NCI-H82 treated with DMSO at 0.1 percent for 48 hours (cell line): ENCODE measurements at regions not wholly inside any gene's neighbourhood (a gene's known extent, or its start where the extent isn't known, plus 50 kb on each side); places are given as distances from the start of the nearest gene placed in this dataset.

ENCODE experiments used
- DNase-seq: peaks from one replicate; lab custom pipeline; 2025; ENCODE audit not compliant: unreplicated experiment; lab: John Stamatoyannopoulos, UW

DNA sequence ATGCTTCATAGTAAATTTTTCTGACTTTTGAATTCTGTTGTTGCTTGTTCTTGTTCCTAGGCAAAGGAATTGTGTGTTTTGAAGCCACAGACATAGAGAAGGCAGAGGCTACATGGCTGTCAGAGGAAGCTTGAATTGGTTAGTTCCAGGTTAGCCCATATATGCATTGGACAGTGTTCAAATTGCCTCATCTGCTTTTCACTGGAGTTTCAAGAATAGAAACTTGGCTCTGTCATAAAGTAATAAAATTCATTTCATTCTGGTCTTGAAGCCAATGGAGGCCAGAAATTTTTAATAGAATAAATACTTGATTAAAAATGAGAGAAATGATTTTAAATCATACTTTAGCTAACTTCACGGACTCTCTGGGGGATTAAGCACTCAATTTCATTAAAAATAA is 178.0 kb downstream of the YIPF5 start:
- no peak for DNase-seq

DNA sequence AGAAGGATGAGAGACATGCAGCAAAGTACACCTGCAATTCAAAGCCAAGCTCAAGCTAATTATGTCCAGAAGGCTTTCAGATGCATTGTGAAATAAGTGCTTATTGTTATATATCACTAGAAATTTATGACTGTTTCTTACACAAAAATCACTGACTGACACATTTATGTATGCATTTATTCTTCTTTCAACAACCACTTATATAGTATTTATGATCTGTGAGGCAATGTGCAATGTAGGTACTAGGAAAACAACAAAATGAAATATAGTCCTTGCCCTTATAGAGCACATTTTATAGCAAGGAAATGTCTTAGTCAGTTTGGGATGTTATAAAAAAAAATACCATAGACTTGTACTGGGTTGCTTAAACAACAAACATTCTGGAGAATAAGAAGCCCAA is 167.6 kb downstream of the YIPF5 start:
- DNase-seq, result no peak

DNA sequence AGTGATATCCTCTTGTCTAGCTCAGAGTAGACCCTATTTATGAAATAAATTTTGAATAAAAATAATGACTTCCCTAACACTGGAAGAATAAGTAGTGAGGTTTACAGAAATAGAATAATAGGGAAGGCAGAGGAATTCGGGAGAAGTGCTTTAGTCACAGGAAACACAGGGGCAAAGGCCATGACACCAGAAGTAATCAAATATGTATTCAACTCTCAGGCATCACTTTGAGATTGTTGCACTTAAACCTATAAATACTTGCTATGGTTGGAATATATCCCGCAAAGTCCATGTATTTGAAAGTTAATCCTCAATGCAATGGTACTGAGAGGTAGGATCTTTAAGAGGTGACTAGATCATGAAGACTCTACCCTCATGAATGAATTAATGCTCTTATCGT is 166.8 kb downstream of the YIPF5 start:
- no peak for DNase-seq

DNA sequence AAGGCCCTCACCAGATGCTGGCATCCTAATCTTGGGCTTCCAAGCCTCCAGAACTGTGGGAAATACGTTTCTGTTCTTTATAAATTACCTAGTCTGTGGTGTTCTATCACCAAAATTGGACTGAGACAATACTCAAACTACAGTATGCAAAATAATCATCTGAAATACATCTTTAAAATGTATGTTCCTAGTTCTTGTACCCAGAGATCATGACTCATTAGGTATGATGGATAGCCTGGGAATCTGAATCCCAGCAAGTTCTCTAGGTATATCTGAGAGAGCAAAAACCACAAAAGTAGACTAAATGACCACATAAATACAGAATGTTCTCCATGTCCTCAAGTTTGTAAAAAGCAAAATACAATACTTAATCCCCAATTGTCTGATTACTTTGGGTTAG is 166.3 kb downstream of the YIPF5 start:
- DNase-seq, result no peak

DNA sequence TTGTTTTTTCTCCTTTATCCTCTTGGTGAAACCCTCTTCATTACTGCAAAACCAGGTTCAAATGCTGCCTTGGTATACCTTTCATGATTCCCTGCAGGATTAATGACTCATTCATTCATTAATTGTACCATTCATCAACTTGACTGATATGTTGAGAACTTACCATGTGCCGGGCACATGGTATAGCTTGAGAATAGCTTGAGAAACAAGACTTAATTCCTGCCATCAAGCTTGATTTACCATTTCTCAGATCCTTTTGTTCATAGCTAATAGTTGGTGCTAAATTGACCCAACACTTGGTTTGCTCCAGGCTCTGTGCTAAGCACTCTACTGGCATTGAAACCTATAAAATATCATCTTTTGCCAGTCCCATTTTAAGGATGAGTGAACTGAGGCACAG is 165.7 kb downstream of the YIPF5 start:
- DNase-seq, result no peak

DNA sequence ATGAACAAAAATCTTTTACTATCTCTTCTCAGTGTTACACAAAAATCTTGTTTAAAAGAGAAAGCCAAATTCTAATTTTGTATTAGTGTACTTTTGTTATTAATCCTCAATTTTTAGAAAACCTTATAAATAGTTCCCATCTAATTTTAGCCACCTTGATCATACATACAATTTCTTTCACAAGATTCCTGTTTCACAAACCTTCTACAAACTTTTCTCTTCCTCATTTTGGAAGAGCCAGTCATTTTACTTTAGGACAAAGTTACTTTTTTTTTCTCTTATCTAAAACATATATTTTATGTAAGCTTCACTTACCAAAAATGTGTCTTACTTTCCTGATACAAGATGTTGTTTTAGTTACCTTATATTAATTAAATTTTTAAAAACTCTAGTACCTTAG is 161.3 kb downstream of the YIPF5 start:
- DNase-seq, result no peak

DNA sequence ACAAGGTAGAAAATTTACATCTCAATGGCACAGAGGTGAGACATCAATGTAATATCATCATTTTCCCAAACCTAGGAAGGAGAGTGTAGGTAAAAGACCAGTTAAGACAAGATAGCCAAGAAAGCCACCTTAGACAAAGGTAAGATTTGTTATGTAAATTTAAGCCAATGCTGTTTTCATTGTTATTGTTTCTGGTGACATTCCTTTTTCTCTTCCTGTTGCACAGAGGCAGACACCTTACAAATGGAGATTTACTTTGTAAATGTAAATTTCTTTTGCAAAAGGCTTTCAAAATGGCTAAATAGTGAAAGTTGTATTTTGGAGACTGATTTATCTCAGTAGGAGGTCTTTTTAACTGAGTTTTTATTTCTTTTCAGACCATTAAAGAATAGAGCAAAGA is 159.1 kb downstream of the YIPF5 start:
- no peak for DNase-seq

DNA sequence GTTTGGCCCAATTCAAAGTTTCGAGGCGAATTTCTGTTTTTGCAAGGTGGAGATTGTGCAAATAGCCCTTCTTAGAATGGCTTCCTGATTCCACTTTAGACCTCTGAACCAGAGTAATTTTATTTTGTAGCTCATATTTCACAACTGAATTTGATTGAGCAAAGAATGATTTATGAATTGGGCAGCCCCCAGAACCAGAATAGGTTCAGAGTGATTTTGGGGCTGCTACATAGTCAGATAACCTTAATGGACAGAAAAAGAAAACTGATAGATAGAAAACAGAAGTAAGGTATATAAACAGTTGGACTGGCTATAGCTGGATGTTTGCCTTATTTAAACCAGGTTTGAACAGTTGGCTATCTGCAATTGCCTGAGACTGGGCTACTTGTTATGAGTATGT is 156.6 kb downstream of the YIPF5 start:
- no peak for DNase-seq

DNA sequence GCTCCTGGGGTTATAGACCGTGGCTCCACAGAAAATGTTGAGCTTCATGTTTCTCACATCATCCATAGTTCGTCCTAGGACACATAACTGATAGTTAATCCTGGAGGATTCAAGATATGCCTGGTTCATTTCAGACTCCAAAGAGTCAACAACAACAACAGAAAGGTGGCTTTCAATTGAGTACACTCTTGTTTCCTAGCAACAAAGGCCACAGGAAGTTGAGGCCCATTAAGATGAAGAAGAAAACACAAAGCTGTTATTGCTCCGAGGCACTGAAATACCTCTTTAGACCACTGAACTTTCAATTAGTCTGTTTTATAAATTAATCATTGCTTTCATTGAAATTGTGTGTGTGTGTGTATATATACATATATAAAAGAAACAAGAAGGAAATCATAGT is 154.5 kb downstream of the YIPF5 start:
- DNase-seq, result no peak

DNA sequence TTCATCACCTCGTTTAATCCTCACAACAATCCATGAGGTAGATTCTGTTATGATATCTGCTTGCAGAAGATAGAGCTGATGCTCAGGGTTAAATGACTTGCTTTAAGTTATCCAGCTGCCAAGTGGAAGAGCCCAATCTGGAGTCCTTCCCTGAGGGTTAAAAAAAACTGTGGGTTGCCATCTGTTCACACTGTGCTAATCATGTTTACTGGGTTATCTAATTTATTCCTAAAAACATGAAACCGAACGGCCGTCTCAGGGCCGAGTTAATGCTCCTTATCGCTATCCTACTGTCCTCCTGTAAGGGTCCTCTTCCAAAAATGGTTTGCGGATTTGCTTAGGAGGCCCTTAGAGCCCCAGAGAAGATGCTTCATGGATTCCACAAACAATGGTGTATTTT is 153.3 kb downstream of the YIPF5 start:
- peak; percentile 98 for DNase-seq

DNA sequence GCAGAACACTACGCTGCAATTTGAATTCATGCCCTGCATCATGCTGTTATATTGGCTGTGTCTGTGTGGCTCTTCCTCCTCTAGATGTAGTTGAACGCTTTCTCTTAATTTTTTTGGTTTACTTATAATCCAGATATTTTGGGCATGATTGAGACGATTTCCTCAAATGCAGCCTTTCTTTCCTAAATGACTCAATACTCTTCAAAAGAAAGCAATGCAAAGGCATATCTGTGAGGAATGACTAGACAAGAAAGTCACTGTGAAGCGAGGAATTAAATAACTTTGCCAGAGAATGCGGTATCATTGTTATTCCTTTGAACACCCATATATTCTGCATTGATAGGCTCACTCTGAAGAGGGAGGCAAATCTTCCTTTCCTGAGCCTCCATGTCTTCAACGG is 152.8 kb downstream of the YIPF5 start:
- DNase-seq, result no peak

DNA sequence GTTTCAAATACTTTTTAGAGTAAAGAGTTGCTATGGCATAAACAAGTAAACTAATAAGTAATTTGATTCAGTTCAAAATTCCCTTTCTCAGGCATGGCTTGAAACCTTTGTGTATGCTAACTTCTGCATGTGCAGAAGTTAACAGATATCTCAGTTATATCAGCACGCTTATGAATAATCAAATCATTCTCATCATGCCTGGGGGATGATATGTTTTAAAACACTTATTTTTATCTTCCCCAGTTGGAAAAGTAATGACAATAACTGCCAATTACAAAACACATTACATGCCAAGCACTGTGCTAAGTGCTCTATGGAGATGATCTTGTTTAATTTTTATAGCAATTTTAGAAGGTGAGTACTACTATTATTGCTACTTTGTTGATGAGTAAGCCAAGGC is 146.4 kb downstream of the YIPF5 start:
- DNase-seq, result no peak

DNA sequence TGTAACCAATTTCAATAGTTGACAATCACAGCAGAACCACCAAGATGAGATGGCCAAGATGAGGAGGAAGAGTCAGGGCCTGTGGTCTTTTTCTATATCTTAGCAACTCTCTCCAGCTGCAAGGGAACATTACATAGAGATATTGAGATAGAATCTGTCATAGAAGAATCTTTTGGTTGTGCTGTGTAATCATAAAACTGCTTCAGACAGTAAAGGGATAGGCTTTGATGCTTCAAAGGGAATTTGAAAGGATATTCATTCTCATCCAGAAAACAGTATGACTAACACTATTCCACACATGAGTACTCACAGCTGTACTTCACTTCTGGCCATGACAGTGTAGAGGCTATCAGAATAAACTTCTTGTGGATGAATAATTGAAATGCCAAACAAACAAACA is 145.9 kb downstream of the YIPF5 start:
- DNase-seq, result no peak

DNA sequence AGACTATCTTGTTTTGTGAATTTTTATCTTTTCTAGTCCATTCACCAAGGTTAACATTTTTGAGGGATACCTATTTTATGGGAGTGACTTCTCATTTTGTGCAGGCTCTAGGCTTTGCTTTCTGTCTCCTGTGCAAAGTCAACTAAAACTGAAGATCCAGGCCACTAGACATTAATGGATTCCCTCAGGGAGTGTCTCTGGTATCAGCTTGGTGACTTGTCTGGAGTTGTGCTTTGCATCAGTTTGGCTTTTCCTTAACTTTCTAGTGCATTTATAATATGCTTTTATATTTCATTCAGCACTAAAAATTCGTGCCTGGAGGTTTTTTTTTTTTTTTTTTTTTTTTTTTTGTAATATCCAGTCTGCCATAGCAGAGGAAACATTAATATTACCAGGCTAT is 144.2 kb downstream of the YIPF5 start:
- DNase-seq, result no peak

DNA sequence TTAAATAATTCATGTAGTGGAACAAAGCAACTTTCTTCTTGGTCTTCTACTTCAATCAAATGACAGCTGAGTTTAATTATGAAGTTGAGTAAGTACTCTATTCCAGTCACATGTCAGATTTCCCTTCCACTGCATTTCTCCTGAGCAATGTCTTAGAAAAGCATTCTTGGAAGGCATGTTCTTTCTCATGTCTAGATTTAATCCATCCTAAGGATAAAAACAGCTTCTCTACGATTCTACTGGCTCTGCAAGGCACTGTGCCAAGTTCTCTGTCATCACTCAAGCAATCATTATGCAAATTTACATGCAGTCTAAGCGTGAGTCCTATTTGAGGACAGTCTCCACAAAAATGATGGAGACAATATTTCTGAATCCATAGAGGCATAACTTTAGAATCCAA is 142.4 kb downstream of the YIPF5 start:
- DNase-seq, result no peak

DNA sequence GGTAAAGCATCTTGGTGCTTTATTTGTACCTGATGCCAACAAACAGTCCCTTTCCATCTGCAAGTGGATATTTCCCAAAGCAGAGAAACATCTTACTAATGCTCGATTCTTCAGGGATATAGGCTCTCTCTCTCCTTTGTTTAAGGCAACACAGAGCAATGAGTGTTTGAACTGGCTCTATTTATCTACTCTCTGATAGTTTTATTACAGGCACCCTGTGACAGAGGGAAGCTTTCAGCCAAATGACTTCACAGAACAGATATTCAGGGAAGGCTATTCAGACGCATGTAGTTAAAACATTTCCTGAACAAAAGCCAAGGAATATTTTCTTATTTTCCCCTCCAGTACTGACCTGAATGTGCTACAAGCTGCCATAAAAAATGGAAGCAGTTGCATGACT is 141.8 kb downstream of the YIPF5 start:
- no peak for DNase-seq

DNA sequence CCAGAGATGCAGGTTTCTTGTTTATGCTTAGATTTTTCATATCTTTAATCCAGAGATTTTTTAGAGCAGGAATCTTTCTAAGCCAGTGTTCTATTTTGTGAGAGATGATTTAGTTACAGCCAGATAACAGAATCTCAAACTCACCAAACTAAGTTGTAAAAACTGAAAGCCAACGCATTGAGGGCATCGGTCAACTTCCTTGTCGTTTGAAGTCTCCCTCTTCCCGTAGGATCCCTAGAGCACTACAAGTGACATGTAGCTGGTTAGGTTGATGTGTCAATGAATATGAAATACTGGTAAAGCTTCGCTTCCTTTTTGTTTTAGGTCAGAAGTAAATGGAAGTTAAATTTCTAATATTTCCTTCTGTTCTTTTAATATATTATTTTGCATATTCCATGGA is 139.6 kb downstream of the YIPF5 start:
- no peak for DNase-seq

DNA sequence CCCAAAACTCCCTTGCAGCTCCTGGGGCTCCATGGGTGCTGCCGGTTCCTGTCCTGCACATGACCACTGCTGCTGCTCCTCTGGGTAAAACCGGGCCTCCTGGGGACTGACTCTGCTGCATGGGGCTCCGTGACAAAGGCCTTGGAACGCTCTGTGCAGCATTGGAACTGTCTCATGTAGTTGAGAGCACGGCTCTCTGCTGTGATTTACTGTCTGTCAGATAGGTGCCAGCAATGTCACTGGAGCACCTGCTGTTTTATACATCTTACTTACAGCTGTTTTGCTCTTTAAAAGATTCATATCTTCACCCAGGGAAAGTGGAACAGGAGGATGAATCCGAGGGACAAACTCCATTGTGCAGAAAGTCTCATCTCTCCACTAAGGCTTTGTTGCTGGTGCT is 138.1 kb downstream of the YIPF5 start:
- no peak for DNase-seq

DNA sequence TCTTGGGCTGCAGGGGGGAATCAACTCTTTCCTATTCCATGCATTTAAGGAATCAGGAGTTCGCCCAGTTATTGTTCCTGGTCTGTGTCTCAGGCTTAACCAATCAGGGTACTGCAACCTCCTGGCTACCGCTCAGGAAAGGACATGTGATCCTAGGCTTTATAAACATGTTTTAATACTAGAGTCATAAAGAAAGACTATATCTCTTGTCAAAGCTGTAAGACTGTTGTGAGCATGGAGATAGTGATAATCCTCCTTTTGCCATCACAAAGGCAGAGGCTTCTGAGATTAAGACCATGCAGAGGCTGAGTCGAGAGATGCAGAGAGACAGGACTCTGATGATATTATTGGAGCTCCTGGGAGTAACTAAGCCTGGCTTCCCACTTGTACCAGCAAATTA is 137.0 kb downstream of the YIPF5 start:
- no peak for DNase-seq

DNA sequence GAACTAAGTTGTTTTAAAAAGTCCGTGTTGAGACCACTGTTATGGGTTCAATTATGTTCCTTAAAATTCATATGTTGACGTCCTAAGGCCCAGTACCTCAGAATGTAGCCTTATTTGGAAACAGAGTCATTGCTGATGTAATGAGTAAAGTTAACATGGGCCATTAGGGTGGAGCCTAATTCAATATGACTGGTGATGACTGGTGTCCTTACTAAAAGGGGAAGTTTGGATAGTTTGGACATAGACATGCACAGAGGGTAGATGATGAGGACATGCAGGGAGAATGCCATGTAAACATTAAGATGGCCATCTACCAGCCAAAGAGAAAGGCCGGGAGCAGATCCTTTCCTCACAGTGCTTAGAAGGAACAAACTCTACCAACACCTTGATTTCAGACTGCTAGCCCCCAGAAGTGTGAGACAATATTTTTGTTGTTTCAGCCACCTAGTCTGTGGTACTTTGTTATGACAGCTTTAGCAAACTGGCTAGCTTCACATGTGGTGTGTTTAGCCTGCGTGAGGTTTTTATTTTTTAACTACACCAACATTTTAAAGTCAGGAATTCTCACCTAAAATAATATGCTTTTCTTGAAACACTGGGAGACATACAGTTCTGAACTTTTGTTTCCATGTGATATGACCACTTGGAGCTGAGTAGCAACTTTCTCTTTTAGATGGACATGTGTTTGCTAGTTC is 135.3 kb downstream of the YIPF5 start:
- DNase-seq, result no peak

DNA sequence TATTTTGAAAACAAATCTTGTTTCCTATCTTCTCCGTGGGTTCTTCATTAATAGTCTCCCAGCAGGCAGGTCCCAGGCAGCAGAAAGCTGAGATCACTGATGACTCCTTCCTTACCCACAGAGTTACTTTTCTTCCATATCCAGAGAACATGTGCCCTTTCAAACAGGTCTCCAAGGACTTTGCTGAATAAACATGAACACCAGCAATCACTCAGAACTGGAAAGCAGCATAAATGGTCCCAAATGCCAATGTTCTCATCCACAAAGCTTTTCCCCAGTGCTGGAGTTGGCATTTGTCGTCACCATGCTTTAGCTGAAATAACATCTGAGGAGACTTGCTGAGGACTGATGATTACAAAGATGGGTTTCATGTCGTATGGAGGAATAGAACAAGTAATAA is 134.0 kb downstream of the YIPF5 start:
- DNase-seq, result no peak

DNA sequence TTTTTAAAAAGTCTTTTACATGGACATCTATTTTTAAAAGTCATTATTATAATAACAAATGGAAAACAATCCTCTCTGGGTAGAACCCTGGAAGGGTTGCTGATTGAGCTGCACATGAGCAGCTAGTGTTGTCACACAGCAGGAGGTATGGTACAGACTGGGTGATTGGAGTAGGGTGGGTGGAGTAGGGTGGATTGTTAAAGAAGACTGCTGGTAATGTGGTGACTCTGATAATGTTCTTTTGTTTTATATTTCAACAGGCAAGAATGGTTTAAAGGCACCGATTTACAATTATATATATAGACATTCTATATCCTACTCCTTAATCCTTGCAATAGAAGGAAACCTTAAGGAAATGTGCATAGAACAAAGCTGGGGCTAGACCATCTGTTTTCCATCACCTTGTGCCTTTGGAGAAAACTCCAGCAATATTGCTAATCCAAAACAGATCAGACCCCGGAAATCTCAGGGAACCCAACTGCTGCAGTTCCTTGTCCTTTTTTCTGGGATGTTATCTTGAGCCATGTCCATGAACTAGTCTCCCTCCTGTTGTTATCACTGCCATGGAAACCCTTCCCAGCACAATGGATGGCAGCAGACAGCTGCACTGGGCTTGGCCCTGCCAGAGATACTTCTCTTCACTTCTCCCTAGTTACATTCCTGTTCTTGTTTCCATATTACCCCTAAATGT is 129.7 kb downstream of the YIPF5 start:
- no peak for DNase-seq

DNA sequence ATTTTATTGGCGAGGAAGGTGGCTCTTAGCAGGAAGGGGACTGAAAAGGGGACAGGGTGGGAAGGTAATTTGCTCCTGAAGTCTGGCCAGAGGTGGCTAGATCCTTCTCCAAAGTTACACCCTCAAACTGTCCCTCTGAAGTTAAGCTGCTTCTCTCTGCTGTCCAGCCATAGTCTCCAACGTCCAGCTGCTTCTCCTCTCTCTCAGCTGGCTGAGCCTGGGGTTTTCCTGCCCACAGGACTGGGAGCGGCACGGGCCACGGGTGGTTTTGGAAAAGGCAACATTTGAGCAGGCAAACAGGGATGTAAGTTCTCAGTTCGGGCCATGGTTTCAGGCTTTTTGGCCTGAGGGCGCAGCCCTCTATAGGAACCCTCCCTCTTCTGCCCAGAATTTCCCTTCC is 128.3 kb downstream of the YIPF5 start:
- no peak for DNase-seq
